Trophoblast cell (in vitro differentiated cells and primary cell): ENCODE measurements at regions not wholly inside any gene's neighbourhood (a gene's known extent, or its start where the extent isn't known, plus 50 kb on each side); places are given as distances from the start of the nearest gene placed in this dataset.

ENCODE experiments used
- DNase-seq, 2 donors: peaks; one replicate each; pipeline ENCODE4 v3.0.0-alpha.2; 2016
- H2AFZ ChIP-seq: 2 replicates; pipeline ENCODE4 v1.6.1; 2013; ENCODE audit warnings: low read length, moderate library complexity, mild to moderate bottlenecking; ENCODE audit not compliant: insufficient read depth, poor library complexity
- H2AK5ac ChIP-seq: 2 replicates; pipeline ENCODE4 v1.6.1; 2013; ENCODE audit warnings: mild to moderate bottlenecking, low read length
- H2BK120ac ChIP-seq: 2 replicates; pipeline ENCODE4 v1.6.1; 2013; ENCODE audit warnings: low read length, mild to moderate bottlenecking, moderate library complexity; ENCODE audit not compliant: insufficient read depth, poor library complexity
- H2BK12ac ChIP-seq: 2 replicates; pipeline ENCODE4 v1.6.1; 2013; ENCODE audit warnings: mild to moderate bottlenecking, low read length, moderate library complexity
- H2BK5ac ChIP-seq: 2 replicates; pipeline ENCODE4 v1.6.1; 2013; ENCODE audit warnings: low read length, low read depth, moderate library complexity, mild to moderate bottlenecking; ENCODE audit not compliant: poor library complexity
- H3K14ac ChIP-seq: 2 replicates; pipeline ENCODE4 v1.6.1; 2013; ENCODE audit warnings: mild to moderate bottlenecking, low read length
- H3K18ac ChIP-seq: 2 replicates; pipeline ENCODE4 v1.6.1; 2013; ENCODE audit warnings: mild to moderate bottlenecking, low read length
- H3K23ac ChIP-seq: 2 replicates; pipeline ENCODE4 v1.6.1; 2013; ENCODE audit warnings: low read length
- H3K27ac ChIP-seq: 2 replicates; pipeline ENCODE4 v1.5.1; 2013; ENCODE audit warnings: low read depth, mild to moderate bottlenecking, inconsistent platforms, low read length, moderate library complexity
- H3K27me3 ChIP-seq: 2 replicates; pipeline ENCODE4 v1.6.1; 2013; ENCODE audit warnings: inconsistent platforms, mild to moderate bottlenecking, low read length, moderate library complexity; ENCODE audit not compliant: insufficient read depth
- H3K36me3 ChIP-seq, 2 experiments: 1 replicate in 1 of 2; 2 replicates in 1 of 2; pipeline ENCODE4 v1.6.1; 2013; ENCODE audit warnings: low read length in 2 of 2, mild to moderate bottlenecking in 2 of 2, moderate library complexity in 1 of 2; ENCODE audit not compliant: insufficient read depth in 2 of 2, control insufficient read depth in 1 of 2
- H3K4ac ChIP-seq: 2 replicates; pipeline ENCODE4 v1.6.1; 2013; ENCODE audit warnings: low read depth, mild to moderate bottlenecking, low read length, moderate library complexity
- H3K4me1 ChIP-seq, 2 experiments: 1 replicate in 1 of 2; 2 replicates in 1 of 2; pipeline ENCODE4 v1.6.1; 2013; ENCODE audit warnings: low read length in 2 of 2, mild to moderate bottlenecking in 2 of 2, moderate library complexity in 1 of 2; ENCODE audit not compliant: insufficient read depth in 2 of 2, control insufficient read depth in 1 of 2
- H3K4me2 ChIP-seq: 2 replicates; pipeline ENCODE4 v1.6.1; 2013; ENCODE audit warnings: inconsistent platforms, mild to moderate bottlenecking, low read length, moderate library complexity
- H3K4me3 ChIP-seq: 2 replicates; pipeline ENCODE4 v1.5.1; 2013; ENCODE audit warnings: mild to moderate bottlenecking, low read depth, low read length, inconsistent platforms
- H3K79me1 ChIP-seq: one replicate; pipeline ENCODE4 v1.6.1; 2013; ENCODE audit warnings: low read length
- H3K79me2 ChIP-seq: 2 replicates; pipeline ENCODE4 v1.6.1; 2013; ENCODE audit warnings: low read length, mild to moderate bottlenecking; ENCODE audit not compliant: control insufficient read depth, insufficient read depth, poor library complexity
- H3K9ac ChIP-seq: 2 replicates; pipeline ENCODE4 v1.6.1; 2013; ENCODE audit warnings: mild to moderate bottlenecking, low read length
- H3K9me3 ChIP-seq: 2 replicates; pipeline ENCODE4 v1.6.1; 2013; ENCODE audit warnings: low read depth, mild to moderate bottlenecking, control low read depth, inconsistent platforms, low read length; ENCODE audit not compliant: insufficient read depth
- H4K12ac ChIP-seq: 2 replicates; pipeline ENCODE4 v1.6.1; 2013; ENCODE audit warnings: low read depth, mild to moderate bottlenecking, low read length, moderate library complexity
- H4K8ac ChIP-seq: 2 replicates; pipeline ENCODE4 v1.6.1; 2013; ENCODE audit warnings: low read depth, mild to moderate bottlenecking, low read length, moderate library complexity
- H4K91ac ChIP-seq: one replicate; pipeline ENCODE4 v1.6.1; 2013; ENCODE audit warnings: low read depth, mild to moderate bottlenecking, low read length, moderate library complexity
- WGBS: extraction: QIAGEN DNeasy Blood & Tissue Kit; methylation state at CpG from one replicate; pipeline ENCODE4 v1.1.7; 2013; ENCODE audit warnings: missing lambda C conversion rate; ENCODE audit not compliant: insufficient read length, insufficient coverage; ENCODE audit errors: extremely low coverage; 5-methylcytosine and 5-hydroxymethylcytosine counted together

DNA sequence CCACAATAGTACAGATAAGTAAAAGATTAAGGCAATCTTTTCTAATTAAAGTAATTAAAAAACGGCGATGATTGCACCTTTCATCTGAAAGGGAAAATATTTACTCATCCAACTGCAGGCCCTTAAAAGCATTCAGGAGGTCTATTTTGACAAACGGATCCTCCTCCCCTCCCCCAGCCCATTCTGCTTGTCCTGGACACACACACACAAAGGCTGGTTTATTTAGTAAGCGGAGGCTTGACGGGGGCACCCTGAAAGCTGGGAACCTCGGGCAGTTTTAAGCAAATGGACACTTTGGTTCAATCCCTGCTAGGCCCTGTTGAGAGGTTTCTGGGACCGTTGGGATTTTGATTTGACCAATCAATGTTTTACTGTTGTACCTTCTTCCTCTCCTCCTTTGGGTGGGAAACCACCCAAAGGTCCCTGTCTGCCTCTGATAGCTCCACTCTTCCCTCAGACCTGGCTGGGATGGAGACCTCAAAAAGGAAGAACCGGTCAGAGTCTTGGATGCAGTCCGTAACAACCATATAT is 135.8 kb upstream of the HAAO start:
- Histone ChIP-seq H3K4me3 (no peak overlapping the region), H3K23ac (no peak overlapping the region), H3K79me2 (peaks cover 10% of the 10 kb centered on the region), H4K91ac (peak overlapping the region; percentile 22), H2BK120ac (peak overlapping the region; percentile 14), H3K9me3 (no peaks in the 10 kb centered on the region), H4K8ac (no peak overlapping the region), H3K36me3 (no peaks in the 10 kb centered on the region), H3K27ac (no peak overlapping the region), H2BK5ac (no peak overlapping the region), H2AFZ (no peak overlapping the region), H2BK12ac (peak overlapping the region; percentile 13), H3K18ac (no peak overlapping the region), H2AK5ac (no peak overlapping the region), H4K12ac (no peak overlapping the region), H3K14ac (no peak overlapping the region), H3K4ac (no peak overlapping the region), H3K4me1 (peaks cover 62 to 74% of the 10 kb centered on the region in 2 experiments), H3K9ac (no peak overlapping the region), H3K4me2 (no peak overlapping the region), H3K79me1 (peaks cover 62% of the 10 kb centered on the region), H3K27me3 (no peaks in the 10 kb centered on the region)
- DNase-seq: no peak
- no CpG with 5 or more reads among the region's 9 CpGs for WGBS

DNA sequence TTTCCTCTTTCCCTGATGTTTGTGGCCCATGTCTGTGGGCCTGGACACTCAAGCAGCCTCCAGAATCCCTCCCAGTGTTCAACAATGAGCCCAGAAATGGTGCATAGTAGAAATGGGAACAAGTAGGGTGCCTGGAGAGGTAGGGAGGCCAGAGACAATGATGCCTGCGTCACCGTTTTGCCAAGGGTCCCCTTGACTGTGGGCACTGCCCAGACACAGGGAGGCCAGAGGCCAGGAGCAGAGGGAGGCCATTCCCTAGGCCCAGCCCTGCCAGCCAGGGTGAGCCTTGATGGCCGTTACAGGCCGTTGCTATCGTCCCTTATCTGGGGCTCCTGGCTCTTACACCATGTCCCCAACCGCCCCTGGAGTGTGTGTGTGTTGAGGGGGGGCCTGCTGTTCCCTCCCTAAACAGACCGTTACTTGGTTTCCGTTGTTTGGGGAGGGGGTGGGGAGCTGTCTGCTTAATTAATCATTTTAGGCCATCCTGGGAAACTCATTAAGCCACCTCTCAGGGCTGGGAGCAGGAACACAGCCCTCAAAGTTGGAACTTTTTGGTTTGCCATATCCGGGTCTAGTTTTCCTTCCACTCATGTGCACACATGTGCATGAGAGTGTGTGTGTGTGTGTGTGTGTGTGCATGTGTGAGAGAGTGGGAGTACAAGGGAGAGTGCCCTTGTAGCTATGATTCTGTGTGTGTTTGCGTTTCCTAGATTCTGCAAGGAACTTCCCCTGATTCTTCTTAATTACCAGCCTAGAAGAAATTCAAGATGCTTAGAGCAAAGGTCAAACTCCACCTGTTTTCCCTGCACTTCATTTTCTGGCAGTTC is 135.2 kb upstream of the HAAO start:
- peaks cover 69 to 79% of the 10 kb centered on the region in 2 experiments for H3K4me1 ChIP-seq
- H3K4ac ChIP-seq: no peak overlapping the region
- WGBS: no CpG with 5 or more reads among the region's 10 CpGs
- H3K4me2 ChIP-seq: no peak overlapping the region
- H4K12ac ChIP-seq: no peak overlapping the region
- peak overlapping the region; percentile 2 for H2BK12ac ChIP-seq
- no peak overlapping the region for H3K18ac ChIP-seq
- peak overlapping the region; percentile 92 for H4K91ac ChIP-seq
- no peak overlapping the region for H3K4me3 ChIP-seq
- no peak overlapping the region for H4K8ac ChIP-seq
- peak overlapping the region; percentile 0 for H2AK5ac ChIP-seq
- H3K9me3 ChIP-seq: no peaks in the 10 kb centered on the region
- H3K27me3 ChIP-seq: no peaks in the 10 kb centered on the region
- no peak overlapping the region for H3K14ac ChIP-seq
- no peak overlapping the region for H2AFZ ChIP-seq
- no peak overlapping the region for H3K23ac ChIP-seq
- H2BK120ac ChIP-seq: peak overlapping the region; percentile 88
- no peak overlapping the region for H2BK5ac ChIP-seq
- no peak overlapping the region for H3K27ac ChIP-seq
- no peaks in the 10 kb centered on the region for H3K36me3 ChIP-seq
- peaks cover 10% of the 10 kb centered on the region for H3K79me2 ChIP-seq
- no peak overlapping the region for H3K9ac ChIP-seq
- H3K79me1 ChIP-seq: peaks cover 66% of the 10 kb centered on the region
- no peak for DNase-seq

DNA sequence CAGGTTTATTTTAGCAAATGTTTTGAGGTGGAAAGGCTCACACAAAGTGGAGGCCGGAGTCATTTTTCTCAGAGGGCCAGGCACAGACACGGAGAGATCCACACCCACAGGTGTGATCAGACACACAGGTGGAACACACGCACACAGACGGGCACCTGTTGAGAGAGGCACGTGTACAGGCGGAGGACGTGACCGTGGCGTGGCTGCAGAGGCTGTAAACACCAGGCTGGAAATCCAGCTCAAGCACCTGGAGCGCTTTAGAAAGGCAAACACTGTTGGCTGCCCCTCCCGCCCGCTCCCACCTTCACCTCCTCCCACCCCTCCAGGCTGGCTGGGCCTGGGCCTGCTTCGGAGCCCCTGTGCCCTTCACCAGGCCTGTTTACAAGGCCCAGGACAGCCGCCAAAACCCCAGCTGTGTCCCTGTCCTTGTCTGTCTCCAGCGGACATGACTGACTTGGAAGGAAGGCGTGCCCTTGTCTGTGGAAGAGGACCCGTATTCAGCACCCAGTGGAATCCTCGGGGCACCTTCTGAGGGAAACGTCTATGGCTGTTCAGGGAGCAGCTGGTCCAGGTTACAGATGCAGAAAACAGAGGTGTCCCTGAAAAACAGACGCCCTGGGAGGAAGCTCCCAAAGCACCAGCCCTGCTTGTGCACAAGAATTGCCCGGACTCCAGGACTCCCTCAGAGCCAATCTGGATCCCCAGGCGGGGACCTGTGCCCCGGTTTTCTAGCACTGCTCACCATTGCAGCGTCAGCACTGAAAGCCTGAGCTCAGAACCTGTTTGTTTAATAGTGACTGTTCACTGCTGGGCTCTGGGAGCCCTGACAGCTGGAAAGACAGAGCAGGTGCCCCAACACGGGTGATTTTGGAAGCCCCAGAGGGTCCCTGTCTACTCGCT is 134.3 kb upstream of the HAAO start:
- Histone ChIP-seq H3K18ac (peak overlapping the region; percentile 91), H2AFZ (peak overlapping the region; percentile 62), H3K23ac (no peak overlapping the region), H3K36me3 (no peaks in the 10 kb centered on the region), H2BK5ac (peak overlapping the region; percentile 41), H3K9ac (no peak overlapping the region), H3K27ac (peak overlapping the region; percentile 42), H3K79me2 (peaks cover 7% of the 10 kb centered on the region), H4K8ac (peak overlapping the region; percentile 72), H3K27me3 (no peaks in the 10 kb centered on the region), H3K14ac (peak overlapping the region; percentile 85), H2BK12ac (peak overlapping the region; percentile 90), H2AK5ac (peak overlapping the region; percentile 91), H3K4me3 (no peak overlapping the region), H3K79me1 (peaks cover 69% of the 10 kb centered on the region), H3K9me3 (no peaks in the 10 kb centered on the region), H3K4me1 (peaks cover 71 to 79% of the 10 kb centered on the region in 2 experiments), H3K4ac (peak overlapping the region; percentile 31), H2BK120ac (peak overlapping the region; percentile 88), H4K12ac (peak overlapping the region; percentile 10), H4K91ac (peak overlapping the region; percentile 92), H3K4me2 (no peak overlapping the region)
- no CpG with 5 or more reads among the region's 26 CpGs for WGBS
- peak; percentile 26 to 58 for DNase-seq

DNA sequence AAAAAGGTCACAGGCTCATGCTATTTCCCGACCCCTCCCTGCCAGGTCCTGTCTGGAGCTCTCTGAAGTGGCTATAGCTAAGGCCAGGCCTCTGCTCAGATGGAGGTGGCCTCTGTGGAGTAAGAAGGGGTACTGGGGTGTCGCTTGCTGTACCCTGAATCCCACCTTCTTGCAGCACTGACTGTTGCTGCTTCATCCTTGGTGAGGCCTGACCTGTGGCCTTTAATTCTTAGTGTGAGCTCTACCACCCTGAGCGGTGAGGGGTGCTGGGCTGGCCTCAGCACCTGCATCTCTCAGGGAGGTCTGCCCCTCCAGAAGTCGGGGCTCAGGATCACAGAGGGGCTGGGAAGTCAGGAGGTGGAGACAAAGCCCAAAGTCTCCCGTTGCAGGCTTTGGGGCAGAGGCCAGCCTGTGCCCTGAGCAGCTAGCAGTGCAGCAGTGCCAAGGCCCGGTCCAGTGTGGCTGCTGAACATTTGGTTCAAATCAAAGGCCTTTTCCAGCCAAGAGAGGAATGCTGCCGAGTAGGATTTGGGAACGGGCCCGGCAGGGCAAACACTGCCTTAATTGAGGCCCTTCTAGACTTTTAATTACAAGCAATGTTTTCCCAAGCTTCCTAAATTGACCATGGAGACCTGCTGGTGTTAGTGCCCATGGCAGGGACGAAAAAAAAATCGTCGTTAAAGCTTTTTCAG is 133.5 kb upstream of the HAAO start:
- WGBS: no CpG with 5 or more reads among the region's 12 CpGs
- no peak overlapping the region for H3K23ac ChIP-seq
- no peaks in the 10 kb centered on the region for H3K9me3 ChIP-seq
- peak overlapping the region; percentile 88 for H2BK120ac ChIP-seq
- H3K4me2 ChIP-seq: no peak overlapping the region
- peaks cover 61% of the 10 kb centered on the region for H3K79me1 ChIP-seq
- H4K8ac ChIP-seq: peak overlapping the region; percentile 70
- peak overlapping the region; percentile 15 for H3K9ac ChIP-seq
- H3K4ac ChIP-seq: no peak overlapping the region
- no peaks in the 10 kb centered on the region for H3K27me3 ChIP-seq
- peak; percentile 35 to 62 for DNase-seq
- H2AFZ ChIP-seq: no peak overlapping the region
- H4K12ac ChIP-seq: no peak overlapping the region
- H3K79me2 ChIP-seq: peaks cover 7% of the 10 kb centered on the region
- H4K91ac ChIP-seq: peak overlapping the region; percentile 92
- H3K14ac ChIP-seq: peak overlapping the region; percentile 12
- no peak overlapping the region for H3K4me3 ChIP-seq
- no peaks in the 10 kb centered on the region for H3K36me3 ChIP-seq
- H2BK12ac ChIP-seq: peak overlapping the region; percentile 90
- peak overlapping the region; percentile 62 for H3K18ac ChIP-seq
- H2AK5ac ChIP-seq: peak overlapping the region; percentile 8
- peak overlapping the region; percentile 82 for H3K27ac ChIP-seq
- peak overlapping the region; percentile 74 for H2BK5ac ChIP-seq
- H3K4me1 ChIP-seq: peaks cover 63 to 74% of the 10 kb centered on the region in 2 experiments
